Activated CD8-positive, alpha-beta T cell treated with anti-CD3 and anti-CD28 coated beads for 36 hours (primary cell): ENCODE measurements at regions not wholly inside any gene's neighbourhood (a gene's known extent, or its start where the extent isn't known, plus 50 kb on each side); places are given as distances from the start of the nearest gene placed in this dataset.

Source experiments
- ATAC-seq: fragments of 200-7000 bp; cut with Tn5 transposase; one replicate; pipeline ENCODE4 v1.10.0; 2021; ENCODE audit warnings: mild to moderate bottlenecking, moderate library complexity
- CTCF ChIA-PET: fragments of 350-600 bp; sonication (Branson Sonifier 250); formaldehyde crosslinking; loops from one replicate; lab custom pipeline; 2021; ENCODE audit warnings: antibody characterized with exemption; lab: Charles Lee
- POLR2A ChIA-PET: fragments of 350-600 bp; sonication (Branson Sonifier 250); formaldehyde crosslinking; loops from one replicate; lab custom pipeline; 2021; ENCODE audit warnings: antibody characterized with exemption; lab: Charles Lee
- DNase-seq: peaks from one replicate; pipeline ENCODE4 v3.0.0-alpha.2; 2020
- H3K27ac Mint-ChIP-seq: one replicate; pipeline ENCODE4 v1.8.0; 2021; ENCODE audit warnings: mild to moderate bottlenecking, mixed read lengths
- H3K27me3 Mint-ChIP-seq: one replicate; pipeline ENCODE4 v1.8.0; 2021; ENCODE audit warnings: mixed read lengths
- H3K36me3 Mint-ChIP-seq: one replicate; pipeline ENCODE4 v1.8.0; 2021; ENCODE audit warnings: low read depth, mixed read lengths
- H3K4me1 Mint-ChIP-seq: one replicate; pipeline ENCODE4 v1.8.0; 2021; ENCODE audit warnings: low read depth, mixed read lengths
- H3K4me3 Mint-ChIP-seq: one replicate; pipeline ENCODE4 v1.8.0; 2021; ENCODE audit warnings: mild to moderate bottlenecking, moderate library complexity, mixed read lengths
- H3K9me3 Mint-ChIP-seq: one replicate; pipeline ENCODE4 v1.8.0; 2021; ENCODE audit warnings: mixed read lengths
- intact Hi-C: fragments of 100-400 bp; cut with micrococcal nuclease; formaldehyde crosslinking; loops from one replicate; pipeline ENCODE4 v1.10.0; 2022
- TF ChIP-seq, protein P1 (sequence below): fragments of 200-600 bp; IDR thresholded peaks from one replicate; pipeline ENCODE4 v1.8.0; 2022; ENCODE audit warnings: antibody characterized with exemption, mild to moderate bottlenecking

DNA sequence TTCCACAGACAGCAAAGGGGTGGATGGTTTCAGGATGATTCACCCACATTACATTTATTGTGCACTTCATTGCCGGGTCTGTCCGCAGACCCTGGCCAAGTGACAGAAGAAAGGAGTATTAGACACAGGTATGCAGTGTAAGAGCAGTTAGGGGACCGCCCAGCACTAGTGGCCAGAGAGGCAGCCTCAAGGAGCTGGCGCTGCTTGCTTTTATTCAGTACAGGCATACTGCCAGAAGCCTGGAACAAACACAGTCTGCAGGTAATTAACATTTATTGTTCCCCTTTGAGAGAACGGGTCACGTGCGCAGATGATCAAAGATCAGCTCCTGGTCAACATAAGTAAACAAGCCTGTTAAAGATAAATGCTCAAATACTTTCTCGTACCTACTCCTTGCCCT lies 1639.0 kb upstream of the IGFBP7 start:
- Mint-ChIP-seq H3K4me1 (no peaks in the 10 kb centered on the region), H3K27me3 (no peaks in the 10 kb centered on the region), H3K4me3 (no peak overlapping the region), H3K36me3 (no peaks in the 10 kb centered on the region), H3K9me3 (peaks cover 3% of the 10 kb centered on the region), H3K27ac (no peak overlapping the region)
- no peak for ATAC-seq
- POLR2A ChIA-PET = no interaction called here
- intact Hi-C loops = no loop called here
- no peak for DNase-seq
- TF ChIP-seq, protein P1, sequence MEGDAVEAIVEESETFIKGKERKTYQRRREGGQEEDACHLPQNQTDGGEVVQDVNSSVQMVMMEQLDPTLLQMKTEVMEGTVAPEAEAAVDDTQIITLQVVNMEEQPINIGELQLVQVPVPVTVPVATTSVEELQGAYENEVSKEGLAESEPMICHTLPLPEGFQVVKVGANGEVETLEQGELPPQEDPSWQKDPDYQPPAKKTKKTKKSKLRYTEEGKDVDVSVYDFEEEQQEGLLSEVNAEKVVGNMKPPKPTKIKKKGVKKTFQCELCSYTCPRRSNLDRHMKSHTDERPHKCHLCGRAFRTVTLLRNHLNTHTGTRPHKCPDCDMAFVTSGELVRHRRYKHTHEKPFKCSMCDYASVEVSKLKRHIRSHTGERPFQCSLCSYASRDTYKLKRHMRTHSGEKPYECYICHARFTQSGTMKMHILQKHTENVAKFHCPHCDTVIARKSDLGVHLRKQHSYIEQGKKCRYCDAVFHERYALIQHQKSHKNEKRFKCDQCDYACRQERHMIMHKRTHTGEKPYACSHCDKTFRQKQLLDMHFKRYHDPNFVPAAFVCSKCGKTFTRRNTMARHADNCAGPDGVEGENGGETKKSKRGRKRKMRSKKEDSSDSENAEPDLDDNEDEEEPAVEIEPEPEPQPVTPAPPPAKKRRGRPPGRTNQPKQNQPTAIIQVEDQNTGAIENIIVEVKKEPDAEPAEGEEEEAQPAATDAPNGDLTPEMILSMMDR = no peak
- CTCF ChIA-PET = no interaction called here

DNA sequence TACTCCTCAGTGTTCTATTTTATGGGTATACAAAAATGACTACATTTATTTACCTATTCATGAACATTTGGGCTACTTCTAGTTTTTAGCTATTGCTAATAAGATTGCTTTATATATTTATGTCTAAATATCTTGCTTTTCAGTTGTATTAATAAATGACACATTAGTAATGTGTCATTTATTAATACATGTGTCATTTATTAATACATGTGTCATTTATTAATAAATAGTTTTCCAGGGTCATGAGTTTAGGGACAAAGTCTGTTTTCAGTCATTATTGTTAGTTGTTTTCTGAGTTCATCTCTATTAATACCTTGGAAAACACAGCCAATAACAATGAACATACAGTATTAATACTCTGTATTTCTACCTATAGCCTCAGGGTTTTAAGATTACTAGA lies 1630.7 kb upstream of the IGFBP7 start:
- POLR2A ChIA-PET = no interaction called here
- DNase-seq (no peak), ATAC-seq (no peak)
- no peak overlapping the region for H3K27ac Mint-ChIP-seq
- H3K9me3 Mint-ChIP-seq = peaks cover 12% of the 10 kb centered on the region
- TF ChIP-seq, protein P1 = no peak
- no peaks in the 10 kb centered on the region for H3K27me3 Mint-ChIP-seq
- no peaks in the 10 kb centered on the region for H3K4me1 Mint-ChIP-seq
- no peak overlapping the region for H3K4me3 Mint-ChIP-seq
- CTCF ChIA-PET = no interaction called here
- no peaks in the 10 kb centered on the region for H3K36me3 Mint-ChIP-seq
- intact Hi-C loops = no loop called here

DNA sequence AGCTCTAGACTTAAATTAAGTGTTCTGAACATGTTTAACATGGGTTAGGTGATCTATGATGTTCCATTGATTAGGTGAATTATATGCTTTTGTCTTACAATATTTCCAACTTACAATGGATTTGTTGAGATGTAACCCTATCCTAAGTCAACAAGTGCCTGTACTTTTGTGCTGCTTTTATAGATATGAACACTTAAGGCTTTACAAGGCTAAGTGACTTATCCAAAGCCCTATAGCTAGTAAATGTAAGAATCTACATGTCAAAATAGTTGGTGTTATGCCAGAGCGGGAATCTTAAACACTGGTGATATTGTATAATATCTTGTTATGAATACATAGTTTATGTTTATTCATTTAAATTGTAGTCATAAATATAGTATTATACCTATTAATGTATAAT lies 1629.1 kb upstream of the IGFBP7 start:
- ATAC-seq = no peak
- Mint-ChIP-seq H3K4me1 (no peaks in the 10 kb centered on the region), H3K27me3 (no peaks in the 10 kb centered on the region), H3K4me3 (no peak overlapping the region), H3K36me3 (no peaks in the 10 kb centered on the region), H3K9me3 (peaks cover 12% of the 10 kb centered on the region), H3K27ac (no peak overlapping the region)
- intact Hi-C loops = no loop called here
- TF ChIP-seq, protein P1 = no peak
- CTCF ChIA-PET = no interaction called here
- POLR2A ChIA-PET = no interaction called here
- DNase-seq = no peak

DNA sequence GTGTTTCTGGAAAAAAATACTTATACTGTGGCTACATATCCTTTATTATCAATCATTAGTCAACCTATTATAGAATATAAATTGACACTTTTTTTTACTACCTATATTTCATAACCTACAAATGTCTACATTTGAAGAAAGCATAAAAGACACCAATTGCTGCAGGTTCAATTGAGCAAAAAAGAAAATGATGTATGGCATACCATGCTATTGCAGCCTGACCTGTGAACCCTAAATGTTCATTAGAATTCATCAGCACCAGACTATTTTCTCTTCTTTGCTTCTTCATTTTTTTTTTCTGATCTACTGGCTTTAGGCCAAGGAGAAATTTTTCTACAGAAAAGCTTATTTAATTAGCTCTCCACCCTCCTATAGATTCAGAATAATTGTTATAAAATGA lies 1628.2 kb upstream of the IGFBP7 start:
- Mint-ChIP-seq H3K27ac (no peak overlapping the region), H3K27me3 (no peaks in the 10 kb centered on the region), H3K36me3 (no peaks in the 10 kb centered on the region), H3K4me3 (no peak overlapping the region), H3K4me1 (no peaks in the 10 kb centered on the region), H3K9me3 (peaks cover 12% of the 10 kb centered on the region)
- POLR2A ChIA-PET = no interaction called here
- CTCF ChIA-PET = no interaction called here
- DNase-seq (no peak), ATAC-seq (no peak)
- intact Hi-C loops = no loop called here
- TF ChIP-seq, protein P1 = no peak

DNA sequence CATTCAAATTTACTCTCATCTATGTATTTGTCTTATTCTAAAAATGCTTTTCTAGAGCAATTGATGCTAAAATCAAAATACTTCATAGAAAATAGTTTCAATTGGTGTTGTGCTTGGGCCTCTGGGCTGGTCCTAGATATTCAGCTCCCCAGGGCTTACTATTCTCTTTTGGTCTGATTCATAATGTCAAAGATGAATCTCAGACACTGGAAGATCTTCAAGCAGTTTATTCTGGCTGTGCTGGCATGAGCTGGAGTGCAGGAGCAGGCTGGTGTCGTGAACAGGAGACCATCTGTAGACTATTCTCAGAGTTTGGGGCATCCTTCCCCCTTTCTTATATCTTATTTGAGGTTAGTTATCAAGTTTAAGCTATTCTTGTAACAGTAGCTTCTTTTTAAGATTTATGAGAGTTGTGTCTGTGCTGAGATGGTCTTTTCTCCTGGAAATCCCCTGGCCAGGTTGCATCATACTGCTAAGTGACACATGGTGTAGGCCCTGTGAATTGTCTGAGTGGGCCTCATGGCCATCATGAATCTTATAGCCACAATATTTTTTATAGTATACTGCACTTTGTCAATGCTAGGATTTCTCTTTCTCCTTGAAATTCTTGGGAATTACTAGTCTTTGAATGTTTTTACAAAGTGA lies 1624.0 kb upstream of the IGFBP7 start:
- no peak overlapping the region for H3K27ac Mint-ChIP-seq
- ChIA-PET CTCF (no interaction called here), POLR2A (no interaction called here)
- TF ChIP-seq, protein P1 = no peak
- H3K9me3 Mint-ChIP-seq = peaks cover 7% of the 10 kb centered on the region
- peak; percentile 11 for DNase-seq
- H3K36me3 Mint-ChIP-seq = no peaks in the 10 kb centered on the region
- H3K4me3 Mint-ChIP-seq = no peak overlapping the region
- H3K27me3 Mint-ChIP-seq = no peaks in the 10 kb centered on the region
- no peak for ATAC-seq
- intact Hi-C loops = no loop called here
- no peaks in the 10 kb centered on the region for H3K4me1 Mint-ChIP-seq
